Trophoblast cell (in vitro differentiated cells and primary cell): ENCODE measurements at regions not wholly inside any gene's neighbourhood (a gene's known extent, or its start where the extent isn't known, plus 50 kb on each side); places are given as distances from the start of the nearest gene placed in this dataset.

ENCODE experiments used
- DNase-seq, 2 donors: peaks; one replicate each; pipeline ENCODE4 v3.0.0-alpha.2; 2016
- H2AFZ ChIP-seq: 2 replicates; pipeline ENCODE4 v1.6.1; 2013; ENCODE audit warnings: low read length, moderate library complexity, mild to moderate bottlenecking; ENCODE audit not compliant: insufficient read depth, poor library complexity
- H2AK5ac ChIP-seq: 2 replicates; pipeline ENCODE4 v1.6.1; 2013; ENCODE audit warnings: mild to moderate bottlenecking, low read length
- H2BK120ac ChIP-seq: 2 replicates; pipeline ENCODE4 v1.6.1; 2013; ENCODE audit warnings: low read length, mild to moderate bottlenecking, moderate library complexity; ENCODE audit not compliant: insufficient read depth, poor library complexity
- H2BK12ac ChIP-seq: 2 replicates; pipeline ENCODE4 v1.6.1; 2013; ENCODE audit warnings: mild to moderate bottlenecking, low read length, moderate library complexity
- H2BK5ac ChIP-seq: 2 replicates; pipeline ENCODE4 v1.6.1; 2013; ENCODE audit warnings: low read length, low read depth, moderate library complexity, mild to moderate bottlenecking; ENCODE audit not compliant: poor library complexity
- H3K14ac ChIP-seq: 2 replicates; pipeline ENCODE4 v1.6.1; 2013; ENCODE audit warnings: mild to moderate bottlenecking, low read length
- H3K18ac ChIP-seq: 2 replicates; pipeline ENCODE4 v1.6.1; 2013; ENCODE audit warnings: mild to moderate bottlenecking, low read length
- H3K23ac ChIP-seq: 2 replicates; pipeline ENCODE4 v1.6.1; 2013; ENCODE audit warnings: low read length
- H3K27ac ChIP-seq: 2 replicates; pipeline ENCODE4 v1.5.1; 2013; ENCODE audit warnings: low read depth, mild to moderate bottlenecking, inconsistent platforms, low read length, moderate library complexity
- H3K27me3 ChIP-seq: 2 replicates; pipeline ENCODE4 v1.6.1; 2013; ENCODE audit warnings: inconsistent platforms, mild to moderate bottlenecking, low read length, moderate library complexity; ENCODE audit not compliant: insufficient read depth
- H3K36me3 ChIP-seq, 2 experiments: 1 replicate in 1 of 2; 2 replicates in 1 of 2; pipeline ENCODE4 v1.6.1; 2013; ENCODE audit warnings: low read length in 2 of 2, mild to moderate bottlenecking in 2 of 2, moderate library complexity in 1 of 2; ENCODE audit not compliant: insufficient read depth in 2 of 2, control insufficient read depth in 1 of 2
- H3K4ac ChIP-seq: 2 replicates; pipeline ENCODE4 v1.6.1; 2013; ENCODE audit warnings: low read depth, mild to moderate bottlenecking, low read length, moderate library complexity
- H3K4me1 ChIP-seq, 2 experiments: 1 replicate in 1 of 2; 2 replicates in 1 of 2; pipeline ENCODE4 v1.6.1; 2013; ENCODE audit warnings: low read length in 2 of 2, mild to moderate bottlenecking in 2 of 2, moderate library complexity in 1 of 2; ENCODE audit not compliant: insufficient read depth in 2 of 2, control insufficient read depth in 1 of 2
- H3K4me2 ChIP-seq: 2 replicates; pipeline ENCODE4 v1.6.1; 2013; ENCODE audit warnings: inconsistent platforms, mild to moderate bottlenecking, low read length, moderate library complexity
- H3K4me3 ChIP-seq: 2 replicates; pipeline ENCODE4 v1.5.1; 2013; ENCODE audit warnings: mild to moderate bottlenecking, low read depth, low read length, inconsistent platforms
- H3K79me1 ChIP-seq: one replicate; pipeline ENCODE4 v1.6.1; 2013; ENCODE audit warnings: low read length
- H3K79me2 ChIP-seq: 2 replicates; pipeline ENCODE4 v1.6.1; 2013; ENCODE audit warnings: low read length, mild to moderate bottlenecking; ENCODE audit not compliant: control insufficient read depth, insufficient read depth, poor library complexity
- H3K9ac ChIP-seq: 2 replicates; pipeline ENCODE4 v1.6.1; 2013; ENCODE audit warnings: mild to moderate bottlenecking, low read length
- H3K9me3 ChIP-seq: 2 replicates; pipeline ENCODE4 v1.6.1; 2013; ENCODE audit warnings: low read depth, mild to moderate bottlenecking, control low read depth, inconsistent platforms, low read length; ENCODE audit not compliant: insufficient read depth
- H4K12ac ChIP-seq: 2 replicates; pipeline ENCODE4 v1.6.1; 2013; ENCODE audit warnings: low read depth, mild to moderate bottlenecking, low read length, moderate library complexity
- H4K8ac ChIP-seq: 2 replicates; pipeline ENCODE4 v1.6.1; 2013; ENCODE audit warnings: low read depth, mild to moderate bottlenecking, low read length, moderate library complexity
- H4K91ac ChIP-seq: one replicate; pipeline ENCODE4 v1.6.1; 2013; ENCODE audit warnings: low read depth, mild to moderate bottlenecking, low read length, moderate library complexity
- WGBS: extraction: QIAGEN DNeasy Blood & Tissue Kit; methylation state at CpG from one replicate; pipeline ENCODE4 v1.1.7; 2013; ENCODE audit warnings: missing lambda C conversion rate; ENCODE audit not compliant: insufficient read length, insufficient coverage; ENCODE audit errors: extremely low coverage; 5-methylcytosine and 5-hydroxymethylcytosine counted together

- Histone ChIP-seq H3K27me3 (no peaks in the 10 kb centered on the region), H2BK5ac (no peak overlapping the region), H3K23ac (no peak overlapping the region), H3K9me3 (no peaks in the 10 kb centered on the region), H3K4ac (no peak overlapping the region), H4K8ac (no peak overlapping the region), H3K79me2 (no peaks in the 10 kb centered on the region), H3K79me1 (no peaks in the 10 kb centered on the region), H3K14ac (no peak overlapping the region), H3K27ac (no peak overlapping the region), H4K12ac (no peak overlapping the region), H3K18ac (no peak overlapping the region), H2BK12ac (no peak overlapping the region), H2AK5ac (no peak overlapping the region), H3K9ac (no peak overlapping the region), H2AFZ (no peak overlapping the region), H3K36me3 (no peaks in the 10 kb centered on the region), H3K4me1 (no peaks in the 10 kb centered on the region), H2BK120ac (no peak overlapping the region), H4K91ac (no peak overlapping the region), H3K4me3 (no peak overlapping the region), H3K4me2 (no peak overlapping the region)
- DNase-seq: no peak
- WGBS: no CpG with 5 or more reads among the region's 1 CpG
Observed at GRCh38 chr13:106197496-106197895, 338.0 kb downstream of the EFNB2 start.

GRCh38 chr13:106187501-106188095 lies 347.9 kb downstream of the EFNB2 start:
- Histone ChIP-seq H3K4me1 (peaks cover 0 to 4% of the 10 kb centered on the region in 2 experiments), H3K4me2 (no peak overlapping the region), H3K14ac (no peak overlapping the region), H4K12ac (no peak overlapping the region), H3K18ac (no peak overlapping the region), H4K8ac (no peak overlapping the region), H3K9ac (no peak overlapping the region), H2AFZ (no peak overlapping the region), H3K4ac (no peak overlapping the region), H3K23ac (no peak overlapping the region), H2BK120ac (no peak overlapping the region), H3K9me3 (peaks cover 7% of the 10 kb centered on the region), H3K27ac (no peak overlapping the region), H2BK12ac (no peak overlapping the region), H3K79me1 (no peaks in the 10 kb centered on the region), H4K91ac (no peak overlapping the region), H3K36me3 (no peaks in the 10 kb centered on the region), H3K4me3 (no peak overlapping the region), H3K27me3 (no peaks in the 10 kb centered on the region), H2BK5ac (no peak overlapping the region), H3K79me2 (no peaks in the 10 kb centered on the region), H2AK5ac (no peak overlapping the region)
- no peak for DNase-seq
- WGBS: no CpG with 5 or more reads among the region's 5 CpGs

GRCh38 chr13:106187101-106187500 lies 348.4 kb downstream of the EFNB2 start:
- H4K12ac ChIP-seq: no peak overlapping the region
- H3K4me1 ChIP-seq: peaks cover 0 to 7% of the 10 kb centered on the region in 2 experiments
- H3K79me1 ChIP-seq: no peaks in the 10 kb centered on the region
- H3K9ac ChIP-seq: no peak overlapping the region
- no peak overlapping the region for H3K4ac ChIP-seq
- no peak for DNase-seq
- no peak overlapping the region for H2BK120ac ChIP-seq
- H2AK5ac ChIP-seq: no peak overlapping the region
- H3K4me3 ChIP-seq: no peak overlapping the region
- no CpG with 5 or more reads among the region's 1 CpG for WGBS
- H3K9me3 ChIP-seq: peaks cover 7% of the 10 kb centered on the region
- H3K14ac ChIP-seq: no peak overlapping the region
- no peak overlapping the region for H3K18ac ChIP-seq
- H3K4me2 ChIP-seq: no peak overlapping the region
- H2AFZ ChIP-seq: no peak overlapping the region
- H4K91ac ChIP-seq: no peak overlapping the region
- no peak overlapping the region for H3K27ac ChIP-seq
- H3K36me3 ChIP-seq: no peaks in the 10 kb centered on the region
- no peak overlapping the region for H2BK5ac ChIP-seq
- no peaks in the 10 kb centered on the region for H3K27me3 ChIP-seq
- no peaks in the 10 kb centered on the region for H3K79me2 ChIP-seq
- no peak overlapping the region for H2BK12ac ChIP-seq
- no peak overlapping the region for H4K8ac ChIP-seq
- no peak overlapping the region for H3K23ac ChIP-seq

GRCh38 chr13:106186366-106187030 lies 349.0 kb downstream of the EFNB2 start:
- no CpG with 5 or more reads among the region's 3 CpGs for WGBS

More at GRCh38 chr13:106186366-106187030, 349.0 kb downstream of the EFNB2 start:
- Histone ChIP-seq H2BK12ac (no peak overlapping the region), H3K79me2 (no peaks in the 10 kb centered on the region), H2AK5ac (no peak overlapping the region), H3K4ac (no peak overlapping the region), H3K4me3 (no peak overlapping the region), H3K9me3 (peaks cover 7% of the 10 kb centered on the region), H3K18ac (no peak overlapping the region), H3K27me3 (no peaks in the 10 kb centered on the region), H4K8ac (no peak overlapping the region), H3K4me1 (peaks cover 0 to 7% of the 10 kb centered on the region in 2 experiments), H2BK5ac (no peak overlapping the region), H4K12ac (no peak overlapping the region), H3K79me1 (no peaks in the 10 kb centered on the region), H2AFZ (no peak overlapping the region), H3K4me2 (no peak overlapping the region), H3K36me3 (no peaks in the 10 kb centered on the region), H3K14ac (no peak overlapping the region), H3K23ac (no peak overlapping the region), H4K91ac (no peak overlapping the region), H3K9ac (no peak overlapping the region), H3K27ac (no peak overlapping the region), H2BK120ac (no peak overlapping the region)
- DNase-seq: no peak
